LNCAP (cell line): ENCODE measurements at regions not wholly inside any gene's neighbourhood (a gene's known extent, or its start where the extent isn't known, plus 50 kb on each side); places are given as distances from the start of the nearest gene placed in this dataset.

Experiments
- TF ChIP-seq, protein P1 (sequence below): fragments of 450-650 bp; IDR thresholded peaks from 2 replicates; pipeline ENCODE4 v1.5.1; 2017; ENCODE audit warnings: mild to moderate bottlenecking

DNA sequence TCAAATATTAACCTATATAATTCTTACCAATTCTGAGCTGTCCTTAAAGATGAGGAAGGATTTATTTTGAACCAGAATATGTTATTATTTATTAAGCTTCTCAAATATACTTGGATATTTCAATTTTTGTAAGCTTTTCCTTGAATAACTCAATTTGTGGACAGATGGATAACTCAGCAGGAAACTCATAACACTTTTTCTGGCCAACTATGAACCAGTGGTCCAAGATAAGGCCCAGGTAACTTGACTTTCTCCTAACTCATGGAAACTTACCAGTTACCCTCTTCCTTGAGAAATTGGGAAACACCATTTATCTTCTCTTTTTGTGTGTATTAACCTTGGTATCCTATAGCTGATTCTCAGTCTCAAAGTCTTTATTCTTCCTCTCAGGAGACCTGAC, 427.5 kb upstream of the SYNCRIP start:
- TF ChIP-seq, protein P1, sequence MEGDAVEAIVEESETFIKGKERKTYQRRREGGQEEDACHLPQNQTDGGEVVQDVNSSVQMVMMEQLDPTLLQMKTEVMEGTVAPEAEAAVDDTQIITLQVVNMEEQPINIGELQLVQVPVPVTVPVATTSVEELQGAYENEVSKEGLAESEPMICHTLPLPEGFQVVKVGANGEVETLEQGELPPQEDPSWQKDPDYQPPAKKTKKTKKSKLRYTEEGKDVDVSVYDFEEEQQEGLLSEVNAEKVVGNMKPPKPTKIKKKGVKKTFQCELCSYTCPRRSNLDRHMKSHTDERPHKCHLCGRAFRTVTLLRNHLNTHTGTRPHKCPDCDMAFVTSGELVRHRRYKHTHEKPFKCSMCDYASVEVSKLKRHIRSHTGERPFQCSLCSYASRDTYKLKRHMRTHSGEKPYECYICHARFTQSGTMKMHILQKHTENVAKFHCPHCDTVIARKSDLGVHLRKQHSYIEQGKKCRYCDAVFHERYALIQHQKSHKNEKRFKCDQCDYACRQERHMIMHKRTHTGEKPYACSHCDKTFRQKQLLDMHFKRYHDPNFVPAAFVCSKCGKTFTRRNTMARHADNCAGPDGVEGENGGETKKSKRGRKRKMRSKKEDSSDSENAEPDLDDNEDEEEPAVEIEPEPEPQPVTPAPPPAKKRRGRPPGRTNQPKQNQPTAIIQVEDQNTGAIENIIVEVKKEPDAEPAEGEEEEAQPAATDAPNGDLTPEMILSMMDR = no peak

DNA sequence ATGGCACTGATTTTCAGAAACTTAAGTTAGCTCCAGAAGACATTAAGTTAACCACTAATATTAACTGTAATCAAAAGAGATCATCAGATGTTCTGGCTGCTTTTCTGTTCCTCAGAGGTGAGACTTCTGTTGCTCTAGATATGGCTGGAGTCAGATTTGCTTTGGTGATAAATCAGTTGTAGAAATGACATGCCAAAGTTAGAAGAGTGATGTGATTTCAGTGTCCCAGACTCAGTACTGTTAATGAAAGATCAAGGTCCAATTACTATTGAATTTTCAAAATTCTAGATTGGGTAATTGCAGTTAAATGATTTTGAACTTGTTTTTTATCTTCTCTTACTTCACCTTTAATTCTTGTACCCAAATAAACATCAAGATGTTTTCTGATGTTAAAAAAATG, 402.4 kb upstream of the SYNCRIP start:
- TF ChIP-seq, protein P1 = no peak

DNA sequence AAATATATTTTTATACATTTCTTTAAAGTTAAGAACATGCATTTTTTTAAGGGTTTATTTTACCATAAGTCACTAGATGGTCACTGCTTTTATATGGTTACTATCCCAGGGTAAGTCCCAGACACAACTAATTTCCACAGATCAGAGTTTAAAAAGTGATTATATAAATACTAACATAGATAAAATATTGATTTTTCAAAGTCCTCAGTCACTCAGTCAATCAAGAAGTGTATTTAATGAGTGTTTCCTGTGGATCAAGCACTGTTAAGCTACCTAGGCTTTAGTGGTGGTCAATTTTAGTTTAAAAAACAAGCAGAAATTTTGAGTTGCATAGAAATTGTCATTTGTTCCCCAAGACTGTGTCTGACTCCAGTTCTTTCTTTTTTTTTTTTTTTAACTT, 399.5 kb upstream of the SYNCRIP start:
- TF ChIP-seq, protein P1 = no peak

DNA sequence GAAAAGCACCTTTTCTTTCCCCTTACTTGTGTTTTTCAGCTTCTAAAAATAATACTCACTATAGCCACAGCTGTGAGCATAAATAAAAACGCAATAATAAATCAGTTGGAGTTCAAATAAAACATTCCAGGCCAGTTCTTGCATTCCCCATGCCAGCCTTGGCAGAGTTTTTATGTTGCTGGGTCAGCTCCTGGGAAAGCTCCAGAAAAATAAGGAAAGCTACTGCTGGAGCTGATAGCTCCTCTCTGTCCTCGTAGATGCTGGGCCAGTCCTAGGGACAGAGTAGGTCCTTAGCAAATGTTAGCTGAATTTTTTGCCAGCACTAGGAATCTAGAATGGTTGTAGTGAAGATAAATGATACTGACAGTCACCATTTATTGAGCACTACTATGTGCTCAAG, 389.0 kb upstream of the SYNCRIP start:
- TF ChIP-seq, protein P1 = no peak

DNA sequence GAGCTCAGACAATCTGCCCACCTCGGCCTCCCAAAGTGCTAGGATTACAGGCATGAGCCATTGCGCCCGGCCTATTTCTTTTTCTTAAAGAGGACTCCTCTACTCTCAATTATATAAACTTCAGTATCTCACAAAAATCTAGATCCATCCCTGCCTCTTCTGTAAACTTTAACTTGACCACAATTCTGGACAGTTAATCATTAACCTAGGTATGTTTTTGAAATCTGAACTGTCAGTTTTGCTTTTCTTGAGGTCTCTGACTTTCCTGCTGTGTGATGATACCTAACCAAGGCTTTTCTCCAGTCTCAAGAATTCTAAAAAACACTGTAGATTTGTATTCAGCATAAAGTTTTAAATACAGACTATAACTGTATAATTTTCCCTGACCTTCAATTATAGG, 388.2 kb upstream of the SYNCRIP start:
- TF ChIP-seq, protein P1 = no peak

DNA sequence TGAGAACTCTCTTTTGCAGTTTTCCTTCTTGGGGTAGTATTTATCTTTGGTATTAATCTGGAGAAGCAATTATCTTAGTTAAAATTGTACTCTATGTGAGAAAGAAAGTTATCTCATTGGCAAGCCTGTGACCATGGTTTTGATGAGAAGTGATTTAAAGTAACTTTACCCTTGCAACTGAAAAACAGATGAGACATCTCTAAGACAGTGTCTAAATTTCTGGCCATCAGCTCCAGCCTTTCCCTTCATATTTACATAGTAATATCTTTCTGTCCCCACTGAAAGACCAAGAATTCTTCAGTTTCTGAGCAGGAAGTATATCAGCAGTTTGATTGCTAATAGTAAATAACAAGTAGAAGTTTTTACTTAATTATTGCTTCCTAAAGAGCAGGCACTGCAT, 386.1 kb upstream of the SYNCRIP start:
- TF ChIP-seq, protein P1 = no peak

DNA sequence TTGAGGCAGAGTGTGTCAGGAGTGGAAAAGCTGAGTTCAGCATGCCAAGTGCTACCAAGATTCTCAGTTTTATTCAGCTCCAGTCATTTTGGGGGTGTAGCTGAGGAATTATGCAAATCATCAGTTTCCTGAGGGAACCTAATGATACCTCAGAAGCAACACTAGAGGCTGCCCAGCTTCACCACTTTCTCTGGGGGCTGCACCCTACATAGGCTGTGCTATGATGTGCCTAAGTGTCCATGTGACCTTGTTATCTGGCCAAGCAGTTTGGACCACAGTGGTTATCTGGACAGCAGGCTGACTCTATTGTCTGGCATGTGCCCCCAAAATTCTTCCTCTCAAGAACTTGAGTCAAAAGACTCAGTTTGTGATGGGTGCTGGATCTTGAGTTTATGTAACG, 374.6 kb upstream of the SYNCRIP start:
- TF ChIP-seq, protein P1 = no peak

DNA sequence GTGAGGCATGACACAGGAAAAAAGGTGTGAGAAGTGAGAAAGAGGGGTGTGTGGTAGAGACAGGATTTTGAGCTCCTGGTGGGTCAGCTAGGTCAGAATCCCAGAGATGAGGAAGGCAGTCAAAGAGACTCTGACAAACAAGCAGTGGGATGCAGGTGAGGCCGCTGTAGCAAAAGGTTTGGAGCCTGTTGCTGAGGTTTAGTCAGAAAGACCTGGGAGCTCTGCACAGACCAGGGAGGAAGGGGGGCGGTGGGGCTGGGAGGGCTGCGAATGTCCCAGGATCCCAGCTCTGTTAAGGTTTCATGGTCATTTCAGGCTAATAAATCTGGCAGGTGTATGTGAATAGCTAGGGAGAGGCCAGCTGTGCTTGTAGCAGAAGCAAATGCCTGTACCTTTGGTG, 373.9 kb upstream of the SYNCRIP start:
- TF ChIP-seq, protein P1 = no peak
